ENCODE measurements at regions not wholly inside any gene's neighbourhood (a gene's known extent, or its start where the extent isn't known, plus 50 kb on each side); places are given as distances from the start of the nearest gene placed in this dataset.

GRCh38 chr7:152521420-152522337 lies 85.9 kb upstream of the KMT2C start:
- ATAC-seq, result peak; percentile 67
- POLR2A ChIA-PET, result no interaction called here

More at GRCh38 chr7:152521420-152522337, 85.9 kb upstream of the KMT2C start:
- Histone ChIP-seq H2AFZ (ENCODE audit: low read length) (no peak overlapping the region), H4K20me1 (ENCODE audit: insufficient read depth, low read length) (no peaks in the 10 kb centered on the region), H3K4me3 (replicated peaks in 1 of 3; ENCODE audit: insufficient read depth in 1 of 3, low read depth in 2 of 3, low read length in 3 of 3) (no peak overlapping the region), H3K27ac (ENCODE audit: extremely low read length, insufficient read depth, low read length) (no peak overlapping the region), H3K9ac (ENCODE audit: insufficient read depth, low read depth, low read length) (no peak overlapping the region), H3K9me3 (ENCODE audit: low read length) (peaks cover 11% of the 10 kb centered on the region), H3K27me3 (ENCODE audit: control insufficient read depth in 1 of 2, insufficient read depth in 2 of 2, low read length in 2 of 2) (peaks cover 0 to 3% of the 10 kb centered on the region in 2 experiments; a peak in 1 of 5 replicates), H3K79me2 (ENCODE audit: insufficient read depth, low read length) (no peaks in the 10 kb centered on the region), H3K36me3 (replicated peaks in 1 of 2; ENCODE audit: control insufficient read depth in 1 of 2, insufficient read depth in 2 of 2, low read length in 2 of 2) (no peaks in the 10 kb centered on the region), H3K4me1 (ENCODE audit: insufficient read depth, low read length) (peaks cover 17% of the 10 kb centered on the region), H3K4me2 (ENCODE audit: low read depth, low read length) (peak overlapping the region; percentile 27; the same call in 1 of the 2 replicates)
- CTCF ChIA-PET (ENCODE audit: low intra/inter-chr PET ratio, low total read pairs), result no interaction called here
- intact Hi-C loops (cut with micrococcal nuclease; ENCODE audit: unreplicated experiment), result no loop called here
- no peak for FAIRE-seq
- DNase-seq (ENCODE audit: low spot score), result peak; percentile 21
- in situ Hi-C loops (cut with HindIII; ENCODE audit: extremely low pct_ligation_motif_present, low pct_unique_long_range_greater_than_20kb), result no loop called here
- 18% methylated on average over 7 of the region's 11 CpGs for WGBS (ENCODE audit: low lambda C conversion rate)
- no TSS peak for BruUV-seq (replicated peaks)
- TF ChIP-seq TEAD3 (CRISPR knock-in tag; optimal IDR thresholded peaks at IDR 0.05; ENCODE audit: borderline replicate concordance) (peak; percentile 12), FUBP1 (CRISPR knock-in tag; IDR thresholded peaks at IDR 0.05; ENCODE audit: borderline replicate concordance) (no peak), FOSL2 (CRISPR knock-in tag; IDR thresholded peaks at IDR 0.05) (peak; percentile 76), SOX13 (IDR thresholded peaks at IDR 0.05) (no peak), SOX13 (CRISPR knock-in tag; conservative IDR thresholded peaks at IDR 0.05 in 1 of 2, IDR thresholded peaks at IDR 0.05 in 1 of 2) (0 out of 4 replicates have a peak, but pooled peaks of 1 of the 2 experiments have one; percentile 7), ZNF263 (CRISPR knock-in tag; IDR thresholded peaks at IDR 0.05) (no peak), GATAD2A (CRISPR knock-in tag; IDR thresholded peaks at IDR 0.05) (0 out of 2 replicates have a peak, but pooled peaks have one; percentile 16), ONECUT2 (CRISPR knock-in tag; IDR thresholded peaks at IDR 0.05) (no peak)
